HG03095 (cell line): ENCODE measurements at regions not wholly inside any gene's neighbourhood (a gene's known extent, or its start where the extent isn't known, plus 50 kb on each side); places are given as distances from the start of the nearest gene placed in this dataset.

Experiments
- ATAC-seq: cut with Tn5 transposase; IDR thresholded peaks from one replicate; pipeline ENCODE4 v1.9.1; 2021; ENCODE audit warnings: moderate library complexity; ENCODE audit not compliant: unreplicated experiment

DNA sequence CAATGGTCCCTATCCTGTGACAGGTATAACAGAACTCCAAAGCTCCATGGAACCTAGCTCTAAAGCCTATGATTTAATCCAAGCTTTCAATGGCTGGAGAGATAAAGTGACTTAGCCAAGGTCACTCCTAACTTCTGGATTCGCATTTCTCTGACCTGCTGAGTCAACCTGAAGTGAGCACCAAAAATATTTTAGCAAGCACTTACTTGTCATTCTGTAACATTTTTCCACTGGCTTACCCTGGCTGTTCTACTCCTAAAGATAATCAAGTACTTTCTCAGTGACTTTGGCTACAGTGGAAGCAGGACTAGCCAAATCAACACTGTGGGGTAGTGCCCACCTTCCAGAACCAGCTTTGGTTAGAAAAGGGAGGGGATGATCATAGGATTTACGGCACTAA, 188.3 kb downstream of the OGFRL1 start:
- no peak for ATAC-seq

DNA sequence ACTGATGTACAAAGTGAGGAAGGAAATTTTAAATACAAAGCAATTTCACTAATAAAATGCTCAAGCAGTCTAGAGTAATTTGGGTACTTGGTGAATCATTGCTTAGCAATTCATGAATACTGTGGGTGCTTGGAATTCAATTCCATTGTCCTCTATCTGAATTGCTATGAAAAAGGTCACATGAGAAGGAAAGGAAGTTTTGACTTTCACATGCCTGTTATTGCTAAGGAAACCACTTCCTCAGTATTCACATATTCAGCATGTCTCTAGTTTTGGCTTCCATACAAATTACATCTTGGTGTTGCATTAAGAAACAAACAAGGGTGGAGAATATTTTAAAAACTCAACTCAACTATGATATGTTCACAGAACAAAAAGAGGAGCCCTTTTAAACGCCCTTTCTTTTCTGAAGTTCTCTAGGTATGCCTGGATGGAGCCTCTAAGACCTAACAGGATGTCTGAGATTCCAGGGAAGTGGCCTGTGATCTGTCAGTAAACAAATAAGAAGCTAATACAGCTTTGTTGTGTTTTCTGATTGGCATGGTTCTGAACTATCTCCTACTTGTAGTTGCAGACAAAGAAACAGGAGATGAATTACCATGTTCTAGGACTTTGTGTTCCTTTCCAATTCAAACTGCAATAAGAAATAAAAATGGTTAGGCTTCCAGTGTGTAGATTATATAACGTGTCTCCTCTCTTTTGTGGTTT, 190.4 kb downstream of the OGFRL1 start:
- no peak for ATAC-seq

DNA sequence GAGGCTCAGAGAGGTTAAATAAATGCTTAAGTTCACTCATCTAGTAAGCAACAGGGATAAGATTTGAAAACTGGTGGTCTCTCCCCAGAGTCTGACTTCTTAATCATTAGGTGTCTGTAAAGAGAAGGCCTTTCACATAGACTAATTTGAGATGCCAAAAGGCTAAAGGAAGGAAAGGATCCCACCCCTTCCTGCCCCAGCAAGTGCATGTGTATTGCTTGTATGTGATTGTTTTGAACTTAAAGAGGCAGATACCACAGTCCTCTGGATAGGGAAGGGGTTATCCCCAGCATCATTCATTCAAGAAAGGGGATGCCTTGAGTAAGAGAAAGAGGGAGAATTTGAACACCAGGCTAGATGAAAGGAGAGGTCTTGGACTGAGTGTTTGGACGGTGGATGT, 192.0 kb downstream of the OGFRL1 start:
- no peak for ATAC-seq

DNA sequence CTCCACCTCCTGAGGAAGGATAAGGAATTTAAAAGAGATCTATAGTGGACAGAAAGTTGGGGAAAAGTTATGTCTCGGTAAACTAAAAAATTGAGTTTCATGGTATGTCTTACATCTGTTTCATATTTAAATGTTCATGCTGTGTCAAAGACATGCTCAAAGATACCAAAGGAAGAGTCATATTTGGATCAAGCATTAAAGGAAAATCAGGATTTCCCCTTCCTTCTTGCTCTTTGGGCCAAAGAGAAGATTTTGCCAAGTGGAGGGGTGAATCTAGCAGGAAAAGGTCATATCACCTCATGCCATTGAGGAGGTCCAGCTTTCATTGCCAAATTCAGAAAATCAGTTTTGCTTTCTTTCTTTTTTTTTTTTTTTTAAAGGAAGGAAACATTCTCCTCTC, 192.4 kb downstream of the OGFRL1 start:
- ATAC-seq = no peak

DNA sequence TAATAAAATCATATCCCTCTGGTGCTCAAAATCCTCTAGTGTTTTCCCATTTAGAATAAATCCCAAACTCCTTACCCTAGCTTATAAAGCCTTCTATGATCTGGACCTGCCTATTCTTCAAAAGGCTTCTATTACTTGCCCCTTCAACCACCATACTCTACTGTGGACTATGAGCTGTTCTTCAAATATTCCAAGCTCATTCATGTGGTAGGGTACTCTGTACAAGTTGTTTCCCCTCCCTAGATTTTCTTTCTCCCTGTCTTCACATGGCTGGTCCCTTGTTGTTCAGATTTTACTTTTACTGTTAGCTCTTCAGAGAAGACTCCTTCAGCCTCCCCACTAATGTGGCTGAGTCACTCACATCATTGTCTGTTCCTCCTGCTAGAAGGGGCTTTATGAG, 193.2 kb downstream of the OGFRL1 start:
- no peak for ATAC-seq

DNA sequence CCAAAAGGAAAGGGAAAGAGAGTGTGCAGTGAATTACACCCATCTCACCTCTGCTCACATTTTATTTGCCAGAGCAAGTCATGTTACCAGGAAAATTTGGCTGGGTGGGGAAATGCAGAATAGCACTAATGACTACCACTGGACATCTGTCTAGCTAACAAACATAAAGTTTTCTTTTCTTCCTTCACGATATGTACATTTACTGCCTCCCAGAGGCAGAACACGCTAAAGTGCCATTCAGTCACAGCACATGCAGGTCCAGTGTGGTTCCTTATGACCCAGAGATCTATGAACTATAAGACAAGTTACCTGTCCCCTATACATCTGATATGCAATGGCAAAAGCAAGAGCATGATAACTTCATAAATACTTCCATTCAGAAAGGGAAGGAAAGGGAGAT, 194.1 kb downstream of the OGFRL1 start:
- no peak for ATAC-seq

DNA sequence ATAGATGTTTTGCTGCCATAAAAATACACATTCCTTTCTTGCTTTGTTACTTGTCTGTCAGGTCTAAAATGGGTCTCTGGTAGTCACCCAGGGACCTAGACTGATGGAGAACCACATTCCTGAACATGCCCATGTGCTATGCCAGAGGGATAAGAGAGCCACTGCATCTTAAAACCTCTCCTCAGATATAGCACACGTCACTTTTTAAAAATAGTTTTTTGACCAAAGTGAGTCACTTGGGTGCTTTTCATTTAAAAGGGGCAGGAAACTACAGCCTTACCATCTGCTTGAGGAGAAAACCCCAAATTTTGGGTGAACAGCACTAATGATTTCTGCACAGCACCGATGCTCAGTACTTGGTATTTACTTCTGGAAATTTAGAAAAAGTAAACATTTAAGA, 197.8 kb downstream of the OGFRL1 start:
- peak; percentile 60 for ATAC-seq

DNA sequence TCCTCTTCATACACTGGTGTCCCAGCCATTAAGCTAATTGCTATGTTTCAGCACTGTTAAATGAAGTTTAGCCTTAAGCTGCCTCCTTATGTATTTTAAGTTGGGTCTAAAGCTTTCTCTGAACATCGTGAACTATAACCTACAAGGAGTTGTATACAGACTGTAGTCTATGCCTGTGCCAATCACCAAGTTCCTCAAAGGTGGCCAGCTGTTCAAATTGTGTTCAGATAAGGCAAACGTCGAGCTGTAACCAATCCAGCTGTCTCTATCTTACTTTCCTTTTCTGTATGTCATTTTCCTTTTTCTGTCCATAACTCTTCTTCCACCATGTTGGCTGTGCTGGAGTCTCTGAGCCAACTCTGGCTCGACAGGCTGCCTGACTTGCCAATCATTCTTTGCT, 199.6 kb downstream of the OGFRL1 start:
- ATAC-seq = no peak

DNA sequence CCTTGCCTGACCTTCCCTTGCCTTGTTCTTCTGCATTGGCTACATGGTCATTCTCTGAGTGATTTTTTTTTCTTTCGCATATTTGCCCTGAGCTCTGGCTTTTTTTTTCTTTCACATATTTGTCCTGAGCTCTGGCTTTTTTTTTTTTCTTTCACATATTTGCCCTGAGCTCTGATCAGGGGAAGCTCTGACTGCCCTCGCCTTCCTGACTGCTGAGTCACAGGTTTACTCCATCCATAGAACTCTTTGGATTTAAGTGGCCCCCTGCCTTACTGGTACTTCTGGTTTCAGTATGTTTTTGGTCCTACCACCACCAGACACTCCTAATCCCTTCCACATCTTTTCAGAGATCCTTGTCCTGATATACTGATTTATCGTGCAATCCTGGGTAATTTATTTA, 201.1 kb downstream of the OGFRL1 start:
- ATAC-seq = no peak

DNA sequence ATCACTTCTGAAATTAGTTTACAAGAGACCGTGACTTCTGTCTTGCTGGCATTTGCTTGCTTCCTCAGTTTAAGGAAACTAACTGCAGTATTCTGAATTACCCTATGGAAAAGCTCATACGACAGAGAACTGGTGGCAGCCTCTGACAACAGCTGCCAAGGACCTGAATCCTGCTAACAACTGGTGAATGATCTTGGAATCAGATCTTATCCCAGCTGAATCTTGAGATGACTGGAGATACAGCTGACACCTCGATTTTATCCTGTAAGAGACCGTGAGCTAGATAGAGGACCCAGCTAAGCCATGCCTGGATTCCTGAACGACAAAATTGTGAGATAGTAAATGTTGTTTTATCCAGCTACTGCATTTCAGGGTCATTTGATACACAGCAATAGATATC, 202.3 kb downstream of the OGFRL1 start:
- no peak for ATAC-seq

DNA sequence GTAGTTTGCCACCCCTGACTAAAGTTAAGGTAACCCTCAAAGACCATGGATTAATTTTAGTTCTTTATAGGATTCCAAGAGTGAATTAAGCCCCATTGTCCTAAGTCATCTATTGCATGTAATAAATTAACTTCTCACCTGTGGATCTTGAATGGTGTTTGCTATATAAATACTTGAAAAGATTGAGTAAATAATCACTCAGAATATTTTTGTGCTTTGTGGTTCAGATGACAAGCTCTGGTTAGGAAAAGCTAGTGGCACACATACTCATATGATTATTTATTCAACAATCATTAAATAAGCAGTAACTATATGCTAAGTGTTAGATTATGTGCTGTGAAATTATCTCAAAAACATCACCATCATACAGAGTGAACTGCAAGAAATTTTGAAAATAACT, 203.2 kb downstream of the OGFRL1 start:
- ATAC-seq = no peak

DNA sequence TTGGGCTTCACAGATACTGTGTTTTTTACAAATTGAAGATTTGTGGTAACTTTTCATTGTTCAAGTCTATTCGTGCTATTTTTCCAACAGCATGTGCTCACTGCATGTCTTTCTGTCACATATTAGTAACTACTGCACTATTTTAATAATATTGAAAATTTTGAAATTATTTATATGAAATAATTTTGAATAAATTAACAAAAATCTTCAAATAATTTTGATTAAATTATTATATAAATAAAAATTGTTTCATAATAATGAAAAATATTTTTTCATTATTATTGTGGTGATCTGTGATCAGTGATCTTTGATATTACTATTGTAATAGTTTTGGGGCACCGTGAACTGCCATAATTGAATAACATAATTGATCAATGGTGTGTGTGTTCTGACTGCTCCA, 204.1 kb downstream of the OGFRL1 start:
- ATAC-seq = no peak

DNA sequence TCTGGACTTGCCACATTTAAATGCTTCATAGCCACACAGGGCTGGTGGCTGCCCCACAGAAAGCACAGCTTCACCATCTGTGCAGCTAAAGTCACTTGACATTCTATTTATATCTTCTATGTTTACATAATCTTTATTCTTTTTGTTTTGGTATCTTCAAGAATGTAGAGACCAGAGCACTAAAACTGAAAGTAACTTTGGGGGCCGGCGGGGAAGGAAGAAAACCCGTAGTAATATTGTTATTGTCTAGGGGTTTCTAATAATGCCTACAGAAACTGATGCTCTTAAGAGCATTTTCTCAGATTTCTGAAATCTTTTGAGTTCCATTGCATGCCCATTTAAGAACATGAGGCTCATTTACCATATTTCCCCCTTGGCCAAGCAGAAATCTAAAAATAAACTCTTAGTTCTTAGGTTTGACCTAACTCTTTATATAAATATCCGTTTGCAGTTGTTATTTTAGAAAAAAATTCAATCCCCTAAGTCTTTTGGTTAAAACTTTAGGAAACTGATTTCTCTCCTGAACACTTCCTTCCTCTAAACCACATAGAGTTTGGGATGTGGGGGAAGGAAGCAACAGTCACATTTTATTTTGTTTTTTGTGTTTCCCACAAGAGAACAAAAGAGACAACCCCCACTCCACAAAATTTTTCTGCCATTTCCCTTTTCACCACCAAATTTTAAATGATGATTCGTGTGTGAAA, 207.6 kb downstream of the OGFRL1 start:
- ATAC-seq = peak; percentile 99

DNA sequence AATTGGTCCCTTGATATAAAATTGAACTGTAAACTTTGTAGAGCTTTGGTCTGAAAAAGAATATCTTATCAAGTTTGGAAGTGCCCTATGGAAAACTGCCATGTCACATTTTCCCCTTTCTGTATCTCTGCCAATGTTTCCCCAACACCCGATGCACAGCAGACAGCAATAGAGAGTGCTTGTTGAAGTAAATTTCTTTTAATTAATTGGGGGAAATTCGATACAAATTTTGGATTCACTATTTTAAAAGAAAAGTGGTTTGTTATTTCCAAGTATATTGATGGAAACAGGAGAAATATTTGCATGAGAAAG, 208.1 kb downstream of the OGFRL1 start:
- no peak for ATAC-seq

DNA sequence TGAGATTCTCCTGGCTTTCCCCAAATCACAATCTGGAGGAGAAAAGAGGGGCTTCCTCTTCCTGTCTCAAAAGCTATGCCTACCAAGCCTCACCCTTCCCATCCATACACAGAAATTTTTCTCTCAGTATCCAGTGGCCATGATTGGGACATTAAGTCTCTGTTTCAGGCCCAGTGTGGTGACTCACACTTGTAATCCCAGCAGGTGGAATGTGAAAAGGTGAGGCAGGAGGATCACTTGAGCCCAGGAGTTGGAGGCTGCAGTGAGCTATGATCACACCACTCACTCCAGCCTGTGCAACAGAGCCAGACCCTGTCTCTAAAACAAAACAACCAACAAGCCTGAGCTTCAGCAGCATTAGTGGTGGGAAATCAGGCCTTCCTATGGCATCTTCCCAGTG, 210.0 kb downstream of the OGFRL1 start:
- no peak for ATAC-seq

DNA sequence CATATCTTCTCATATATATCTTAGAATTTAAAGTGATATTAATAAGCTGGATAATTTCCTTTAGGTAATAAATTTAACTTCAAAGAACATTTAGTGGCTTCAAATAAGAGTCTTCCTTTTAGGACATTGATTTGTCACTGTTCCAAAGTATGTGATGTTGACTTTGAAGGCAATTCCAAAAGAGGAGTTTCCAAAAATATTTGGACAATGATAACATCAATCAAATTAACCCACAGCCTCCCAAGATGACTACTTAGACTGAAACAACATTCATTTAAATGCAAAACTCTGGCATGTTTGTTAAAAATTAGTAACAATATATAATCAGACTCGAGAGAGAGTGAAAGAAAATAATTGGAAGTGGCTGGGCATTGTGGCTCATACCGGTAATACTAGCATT, 211.1 kb downstream of the OGFRL1 start:
- ATAC-seq = no peak

DNA sequence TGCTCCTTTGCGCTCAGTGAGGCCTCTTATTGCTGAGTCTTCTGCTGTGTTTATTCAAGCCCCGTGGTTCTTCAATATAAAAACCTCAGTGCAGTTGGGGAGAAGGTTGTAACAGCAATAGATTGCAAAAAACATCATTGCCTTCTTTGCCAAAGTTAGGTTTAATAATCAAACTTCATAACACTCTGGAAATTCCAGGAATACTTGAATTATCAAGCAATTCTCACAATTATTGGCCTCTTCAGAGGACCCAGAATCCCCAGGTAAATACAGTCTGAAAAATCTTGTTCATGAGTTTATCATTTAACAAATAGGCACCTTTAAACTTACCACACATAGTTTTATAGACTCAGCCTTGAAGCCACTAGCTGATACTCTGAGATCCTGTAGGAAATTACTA, 213.6 kb downstream of the OGFRL1 start:
- ATAC-seq = no peak

DNA sequence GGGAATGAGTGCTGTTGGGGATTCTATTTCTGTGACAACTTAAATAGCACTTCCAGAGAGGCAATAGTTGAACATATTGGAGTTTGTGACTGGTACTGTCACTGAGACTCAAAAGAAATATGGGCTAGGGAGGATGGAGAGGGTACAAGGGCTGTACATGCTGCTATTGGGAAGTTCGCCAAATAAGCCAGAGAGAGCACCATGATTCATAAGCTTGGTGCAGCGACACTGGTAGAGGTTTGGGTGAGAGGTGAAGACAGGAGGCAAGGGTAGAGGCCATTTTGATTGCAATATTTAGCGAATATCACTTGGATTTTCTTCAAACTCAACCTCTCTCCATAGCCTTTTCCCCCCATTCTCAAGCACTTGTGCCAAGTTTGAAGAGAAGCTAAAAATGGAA, 214.3 kb downstream of the OGFRL1 start:
- no peak for ATAC-seq

DNA sequence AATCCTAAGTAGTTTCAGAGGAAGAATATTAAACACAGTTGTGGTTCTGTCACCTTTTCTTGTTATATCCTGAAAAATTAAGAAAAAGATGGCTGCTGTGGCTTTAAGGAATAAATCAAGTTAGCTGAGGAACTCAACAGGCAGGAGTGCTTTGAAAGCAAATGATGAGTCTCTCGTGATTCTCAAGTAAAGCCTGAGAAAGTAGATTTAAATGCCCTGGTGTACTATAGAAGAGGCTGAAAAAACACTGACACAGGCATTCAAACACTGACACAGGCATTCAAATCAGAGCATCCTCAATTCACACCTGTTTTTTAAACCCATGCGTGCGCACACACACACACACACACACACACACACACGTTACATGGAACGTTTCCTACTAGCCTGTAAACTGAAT, 218.6 kb downstream of the OGFRL1 start:
- ATAC-seq = no peak

DNA sequence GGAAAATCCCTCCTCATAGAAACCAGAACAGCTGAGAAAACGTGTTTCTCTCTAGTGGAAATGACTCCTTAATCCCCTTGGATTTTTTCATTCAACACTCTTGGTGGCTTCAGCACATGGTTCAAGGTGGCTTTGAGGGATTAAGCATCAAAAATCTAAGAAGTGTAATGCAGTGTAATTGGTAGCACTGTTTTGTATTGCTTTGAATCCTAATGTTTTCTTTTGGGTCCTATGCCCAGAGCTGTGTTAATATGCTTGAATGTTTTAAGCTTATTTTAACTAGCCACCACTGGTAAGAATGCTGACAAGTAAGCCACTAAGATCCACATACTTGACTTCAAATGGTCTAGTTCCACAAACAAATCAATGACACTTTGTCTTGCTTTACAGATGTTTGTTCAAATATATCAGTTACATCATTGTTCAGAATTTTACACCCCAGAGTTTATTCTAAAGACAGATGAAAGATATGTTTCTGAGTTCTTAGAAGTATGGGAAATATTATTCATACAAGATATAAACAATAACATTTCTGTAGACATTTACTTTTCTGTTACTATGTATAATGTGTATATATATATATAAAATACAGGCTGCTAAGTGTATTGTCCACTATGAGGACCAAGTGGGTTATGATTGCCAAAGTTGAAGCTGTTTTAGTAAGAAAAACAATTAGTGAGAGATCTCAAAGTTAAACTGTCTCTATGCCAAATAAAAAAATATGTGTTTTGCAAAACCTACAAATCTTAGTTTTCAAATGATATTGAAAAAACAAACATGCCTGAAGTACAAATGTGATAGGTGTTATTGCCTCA, 220.8 kb downstream of the OGFRL1 start:
- ATAC-seq = no peak

DNA sequence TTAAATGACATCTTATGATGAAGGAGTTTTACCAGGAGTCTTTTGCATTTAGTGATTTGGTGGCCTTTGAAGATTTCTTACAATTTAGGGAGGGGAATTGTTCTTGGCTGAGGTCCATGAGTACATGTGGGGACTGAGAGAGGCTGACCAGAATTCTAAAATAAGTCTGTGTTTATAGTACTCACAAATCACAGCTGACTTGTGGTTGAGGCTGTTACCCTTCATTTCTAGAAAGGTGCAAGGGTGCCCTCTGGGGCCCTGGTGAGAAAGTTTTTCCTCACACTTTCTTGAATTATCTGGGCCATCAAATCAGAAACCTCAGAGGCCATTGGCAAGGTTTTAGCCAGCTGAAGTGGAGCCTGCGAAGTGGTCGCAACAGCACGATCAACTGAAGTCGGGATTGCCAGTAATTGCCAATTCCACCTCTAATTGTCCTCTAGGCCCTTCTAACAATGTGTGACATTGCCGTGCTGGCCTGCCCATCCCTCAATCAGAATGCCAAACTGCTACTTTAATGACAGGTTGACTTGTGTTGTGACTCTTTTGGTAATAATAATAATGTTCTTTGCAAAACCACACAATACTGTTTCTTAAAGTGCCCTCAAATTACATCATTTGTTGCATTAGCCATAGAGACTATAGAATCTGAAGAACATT, 221.6 kb downstream of the OGFRL1 start:
- peak; percentile 64 for ATAC-seq

DNA sequence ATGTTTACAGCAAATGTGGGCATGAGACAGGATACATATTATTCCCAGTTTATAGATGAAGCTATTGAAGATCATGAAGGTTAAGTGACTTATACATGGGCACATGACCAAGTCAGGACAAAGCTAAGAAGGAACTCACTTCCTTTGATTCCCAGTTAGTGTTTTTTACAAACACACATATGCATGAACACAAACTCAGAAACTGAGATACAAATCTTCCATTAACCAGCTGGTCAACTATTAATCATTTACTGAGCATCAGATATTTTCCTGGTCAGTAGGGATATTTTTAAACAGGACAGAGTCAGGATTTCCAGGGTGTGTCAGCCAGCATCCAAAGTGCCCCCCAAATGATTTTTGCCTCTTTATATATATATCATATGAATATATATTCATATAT, 222.2 kb downstream of the OGFRL1 start:
- ATAC-seq = no peak
